ENCODE measurements at regions not wholly inside any gene's neighbourhood (a gene's known extent, or its start where the extent isn't known, plus 50 kb on each side); places are given as distances from the start of the nearest gene placed in this dataset.

- TF ChIP-seq, protein P1, sequence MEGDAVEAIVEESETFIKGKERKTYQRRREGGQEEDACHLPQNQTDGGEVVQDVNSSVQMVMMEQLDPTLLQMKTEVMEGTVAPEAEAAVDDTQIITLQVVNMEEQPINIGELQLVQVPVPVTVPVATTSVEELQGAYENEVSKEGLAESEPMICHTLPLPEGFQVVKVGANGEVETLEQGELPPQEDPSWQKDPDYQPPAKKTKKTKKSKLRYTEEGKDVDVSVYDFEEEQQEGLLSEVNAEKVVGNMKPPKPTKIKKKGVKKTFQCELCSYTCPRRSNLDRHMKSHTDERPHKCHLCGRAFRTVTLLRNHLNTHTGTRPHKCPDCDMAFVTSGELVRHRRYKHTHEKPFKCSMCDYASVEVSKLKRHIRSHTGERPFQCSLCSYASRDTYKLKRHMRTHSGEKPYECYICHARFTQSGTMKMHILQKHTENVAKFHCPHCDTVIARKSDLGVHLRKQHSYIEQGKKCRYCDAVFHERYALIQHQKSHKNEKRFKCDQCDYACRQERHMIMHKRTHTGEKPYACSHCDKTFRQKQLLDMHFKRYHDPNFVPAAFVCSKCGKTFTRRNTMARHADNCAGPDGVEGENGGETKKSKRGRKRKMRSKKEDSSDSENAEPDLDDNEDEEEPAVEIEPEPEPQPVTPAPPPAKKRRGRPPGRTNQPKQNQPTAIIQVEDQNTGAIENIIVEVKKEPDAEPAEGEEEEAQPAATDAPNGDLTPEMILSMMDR (IDR thresholded peaks at IDR 0.05; ENCODE audit: borderline replicate concordance): no peak
- no peaks in the 10 kb centered on the region for H3K27me3 ChIP-seq (ENCODE audit: low read depth)
- intact Hi-C loops (cut with micrococcal nuclease): no loop called here
- DNase-seq: no peak
- no peaks in the 10 kb centered on the region for H3K9me3 ChIP-seq (replicated peaks)
- no peaks in the 10 kb centered on the region for H3K4me1 ChIP-seq
- H3K36me3 ChIP-seq: no peaks in the 10 kb centered on the region
- no peak overlapping the region for H3K27ac ChIP-seq (replicated peaks)
- no peak overlapping the region for H3K4me3 ChIP-seq
Measured at GRCh38 chr1:189567890-189568289, 909.8 kb downstream of the BRINP3 start.

DNA sequence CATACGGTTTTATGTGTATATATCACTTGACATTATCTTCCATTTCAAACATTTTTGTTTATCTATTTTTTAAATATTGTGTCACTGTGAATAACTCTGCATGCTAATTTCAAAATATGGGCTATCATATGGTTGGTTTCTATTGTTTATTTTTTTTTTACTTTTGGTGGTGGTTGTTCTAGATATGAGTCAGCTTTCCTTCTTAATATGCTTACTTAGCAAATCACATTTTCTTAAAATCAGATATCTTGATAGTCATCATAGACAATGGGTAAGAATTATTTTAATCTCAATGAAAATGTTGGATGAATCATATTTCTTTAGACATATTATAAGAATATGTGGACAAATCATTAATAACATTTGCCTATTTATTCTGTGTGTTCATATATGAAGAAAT, 881.5 kb downstream of the BRINP3 start:
- Histone ChIP-seq H3K36me3 (no peaks in the 10 kb centered on the region), H3K4me3 (no peak overlapping the region)
- TF ChIP-seq, protein P1 (IDR thresholded peaks at IDR 0.05; ENCODE audit: borderline replicate concordance): no peak

DNA sequence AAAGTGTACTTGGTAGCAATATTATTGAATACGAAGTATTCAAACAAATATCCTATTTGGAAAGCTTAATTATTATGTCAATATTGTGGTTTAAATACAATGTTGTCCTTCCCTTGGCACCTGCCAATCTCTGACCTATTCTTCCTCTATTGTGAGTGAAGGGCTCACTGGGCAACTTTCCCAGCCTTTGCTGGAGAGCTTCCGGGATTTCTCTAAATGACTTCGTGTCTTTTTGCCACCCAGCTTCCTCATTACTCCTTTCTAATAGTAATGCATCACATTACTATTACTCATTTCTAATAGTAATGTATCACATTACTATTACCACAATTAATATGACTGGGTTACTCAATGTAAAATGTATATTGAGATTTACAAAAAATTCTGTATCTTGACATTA, 880.6 kb downstream of the BRINP3 start:
- DNase-seq: no peak
- intact Hi-C loops (cut with micrococcal nuclease): no loop called here
- H3K27ac ChIP-seq (replicated peaks): no peak overlapping the region
- TF ChIP-seq, protein P1 (IDR thresholded peaks at IDR 0.05; ENCODE audit: borderline replicate concordance): no peak
- peaks cover 7% of the 10 kb centered on the region for H3K9me3 ChIP-seq (replicated peaks)
- no peaks in the 10 kb centered on the region for H3K4me1 ChIP-seq
- no peaks in the 10 kb centered on the region for H3K36me3 ChIP-seq
- H3K4me3 ChIP-seq: no peak overlapping the region
- no peaks in the 10 kb centered on the region for H3K27me3 ChIP-seq (ENCODE audit: low read depth)

More for the DNA sequence above, 881.5 kb downstream of the BRINP3 start:
- H3K9me3 ChIP-seq (replicated peaks): peaks cover 7% of the 10 kb centered on the region
- no peaks in the 10 kb centered on the region for H3K27me3 ChIP-seq (ENCODE audit: low read depth)
- H3K4me1 ChIP-seq: no peaks in the 10 kb centered on the region
- no peak overlapping the region for H3K27ac ChIP-seq (replicated peaks)
- intact Hi-C loops (cut with micrococcal nuclease): no loop called here
- DNase-seq: no peak

DNA sequence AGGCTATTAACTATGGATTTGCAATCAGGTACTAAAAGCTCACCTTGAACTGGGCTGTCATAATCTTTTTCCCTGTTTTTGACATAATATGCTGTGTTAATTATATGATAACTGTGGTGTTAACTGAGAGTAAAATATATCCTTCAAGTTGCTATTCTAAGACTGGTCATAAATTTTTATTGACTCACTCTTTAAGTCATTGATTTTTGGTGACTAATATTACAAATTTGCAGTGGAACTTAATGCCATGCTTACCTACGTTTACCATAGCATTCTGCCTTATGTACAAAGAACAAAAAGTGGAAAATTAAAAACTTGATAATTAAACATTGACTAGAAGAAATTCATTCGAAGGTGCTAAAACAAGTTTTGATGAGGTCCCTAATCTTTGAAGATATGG, 872.4 kb downstream of the BRINP3 start:
- TF ChIP-seq, protein P1 (IDR thresholded peaks at IDR 0.05; ENCODE audit: borderline replicate concordance): no peak
- no peaks in the 10 kb centered on the region for H3K4me1 ChIP-seq
- peaks cover 14% of the 10 kb centered on the region for H3K9me3 ChIP-seq (replicated peaks)
- no peaks in the 10 kb centered on the region for H3K27me3 ChIP-seq (ENCODE audit: low read depth)
- no peaks in the 10 kb centered on the region for H3K36me3 ChIP-seq
- H3K4me3 ChIP-seq: no peak overlapping the region
- intact Hi-C loops (cut with micrococcal nuclease): no loop called here
- H3K27ac ChIP-seq (replicated peaks): no peak overlapping the region
- no peak for DNase-seq

DNA sequence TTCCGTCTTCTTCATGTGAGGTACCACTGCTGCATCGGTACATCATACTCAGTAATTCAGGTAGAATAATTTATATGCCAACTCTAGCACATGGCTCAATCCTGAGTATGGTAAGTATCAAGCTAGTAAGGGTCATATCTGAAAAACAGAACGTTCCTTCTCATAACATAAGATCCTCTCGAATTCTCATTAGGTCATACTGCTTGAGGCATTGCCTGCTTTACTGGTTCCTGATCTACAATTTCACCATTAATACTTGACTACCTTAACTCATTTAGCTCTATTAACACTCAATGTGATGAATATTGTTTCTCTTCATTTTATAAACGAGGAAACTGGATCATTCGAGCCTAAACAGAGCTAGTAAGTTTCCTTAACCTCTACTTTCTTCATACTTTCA, 871.6 kb downstream of the BRINP3 start:
- DNase-seq: no peak
- Histone ChIP-seq H3K4me3 (no peak overlapping the region), H3K27ac (replicated peaks) (no peak overlapping the region), H3K27me3 (ENCODE audit: low read depth) (no peaks in the 10 kb centered on the region), H3K36me3 (no peaks in the 10 kb centered on the region), H3K9me3 (replicated peaks) (peaks cover 14% of the 10 kb centered on the region), H3K4me1 (no peaks in the 10 kb centered on the region)
- intact Hi-C loops (cut with micrococcal nuclease): no loop called here
- TF ChIP-seq, protein P1 (IDR thresholded peaks at IDR 0.05; ENCODE audit: borderline replicate concordance): no peak
